HG03457 (cell line): ENCODE measurements at regions not wholly inside any gene's neighbourhood (a gene's known extent, or its start where the extent isn't known, plus 50 kb on each side); places are given as distances from the start of the nearest gene placed in this dataset.

Source experiments
- ATAC-seq: cut with Tn5 transposase; IDR thresholded peaks from one replicate; pipeline ENCODE4 v1.9.1; 2021; ENCODE audit warnings: moderate number of reproducible peaks; ENCODE audit not compliant: unreplicated experiment

GRCh38 chr3:124395584-124396338, 334.5 kb upstream of the UMPS start:
- no peak for ATAC-seq

GRCh38 chr3:124396339-124396950, 333.8 kb upstream of the UMPS start:
- ATAC-seq, result no peak

GRCh38 chr3:124397088-124397487, 333.2 kb upstream of the UMPS start:
- no peak for ATAC-seq

GRCh38 chr3:124398594-124398993, 331.7 kb upstream of the UMPS start:
- no peak for ATAC-seq

GRCh38 chr3:124401843-124402242, 328.4 kb upstream of the UMPS start:
- no peak for ATAC-seq

GRCh38 chr3:124402791-124403190, 327.5 kb upstream of the UMPS start:
- no peak for ATAC-seq

GRCh38 chr3:124404621-124405020, 325.6 kb upstream of the UMPS start:
- ATAC-seq, result no peak

GRCh38 chr3:124407260-124407659, 323.0 kb upstream of the UMPS start:
- ATAC-seq, result no peak

GRCh38 chr3:124409650-124410275, 320.5 kb upstream of the UMPS start:
- no peak for ATAC-seq

GRCh38 chr3:124410471-124410870, 319.8 kb upstream of the UMPS start:
- ATAC-seq, result no peak

GRCh38 chr3:124411728-124412127, 318.5 kb upstream of the UMPS start:
- ATAC-seq, result no peak

GRCh38 chr3:124412644-124413043, 317.6 kb upstream of the UMPS start:
- ATAC-seq, result no peak

- no peak for ATAC-seq
These were observed 316.9 kb upstream of the UMPS start for GRCh38 chr3:124413393-124413792.

- no peak for ATAC-seq
These were observed 316.2 kb upstream of the UMPS start for GRCh38 chr3:124413989-124414598.

- no peak for ATAC-seq
These were observed 314.7 kb upstream of the UMPS start for GRCh38 chr3:124415446-124415960.

GRCh38 chr3:124419303-124419702, 310.9 kb upstream of the UMPS start:
- ATAC-seq, result no peak

GRCh38 chr3:124420392-124420791, 309.9 kb upstream of the UMPS start:
- ATAC-seq, result no peak

GRCh38 chr3:124422805-124423204, 307.4 kb upstream of the UMPS start:
- no peak for ATAC-seq

GRCh38 chr3:124424396-124424795, 305.9 kb upstream of the UMPS start:
- no peak for ATAC-seq

- ATAC-seq, result no peak
These were observed 304.3 kb upstream of the UMPS start for GRCh38 chr3:124425972-124426371.

GRCh38 chr3:124428372-124429128, 301.7 kb upstream of the UMPS start:
- ATAC-seq, result no peak
